SK-N-SH (cell line): ENCODE measurements at regions not wholly inside any gene's neighbourhood (a gene's known extent, or its start where the extent isn't known, plus 50 kb on each side); places are given as distances from the start of the nearest gene placed in this dataset.

Experiments
- CTCF ChIA-PET: fragments of 300-600, 350-600 bp; formaldehyde crosslinking; extraction: SDS; loops from one replicate; lab custom pipeline; 2021; lab: Yijun Ruan, JAX
- POLR2A ChIA-PET: fragments of 350-600 bp; sonication (Branson Sonifier 250); formaldehyde crosslinking; extraction: SDS; loops from one replicate; lab custom pipeline; 2020; ENCODE audit warnings: antibody characterized with exemption, inconsistent platforms; lab: Yijun Ruan, JAX
- DNase-seq: peaks from one replicate; pipeline ENCODE4 v3.0.0; 2012
- H2AFZ ChIP-seq: fragments of 200-600 bp; sonication (generic); 2 replicates; pipeline ENCODE4 v1.8.1; 2016; ENCODE audit warnings: antibody characterized with exemption, mild to moderate bottlenecking, low read depth
- H3F3A ChIP-seq: fragments of 200-600 bp; sonication (generic); replicated peaks from 2 replicates; pipeline ENCODE3; 2016; ENCODE audit warnings: antibody characterized with exemption, mild to moderate bottlenecking; ENCODE audit not compliant: insufficient read depth
- H3K27ac ChIP-seq, 2 experiments: fragments of 200-500 bp in 1 of 2; fragments of 200-600 bp in 1 of 2; sonication (Bioruptor generic) in 1 of 2; sonication (generic), shearing (Covaris generic) in 1 of 2; 2 replicates each; pipeline versions ENCODE4 v1.5.1 to v1.6.1; 2014 to 2016; ENCODE audit warnings: low read depth in 2 of 2, inconsistent platforms in 1 of 2, low read length in 1 of 2, mild to moderate bottlenecking in 1 of 2, mixed read lengths in 1 of 2
- H3K27me3 ChIP-seq: fragments of 200-600 bp; sonication (generic), shearing (Covaris generic); 2 replicates; pipeline ENCODE4 v1.6.1; 2016; ENCODE audit warnings: mixed run types; ENCODE audit not compliant: insufficient read depth
- H3K36me3 ChIP-seq, 2 experiments: fragments of 200-500 bp in 1 of 2; fragments of 200-600 bp in 1 of 2; sonication (Bioruptor generic) in 1 of 2; sonication (generic) in 1 of 2; replicated peaks in 1 of 2; 2 replicates each; pipeline versions ENCODE3 to v1.5.1; 2014 to 2016; ENCODE audit warnings: low read length in 1 of 2, mild to moderate bottlenecking in 1 of 2; ENCODE audit not compliant: insufficient read depth in 2 of 2, control insufficient read depth in 1 of 2
- H3K4me1 ChIP-seq, 2 experiments: fragments of 200-500 bp in 1 of 2; fragments of 200-600 bp in 1 of 2; sonication (Bioruptor generic) in 1 of 2; sonication (generic), shearing (Covaris generic) in 1 of 2; 2 replicates each; pipeline versions ENCODE4 v1.5.1 to v1.6.1; 2014 to 2016; ENCODE audit warnings: low read depth in 1 of 2, low read length in 1 of 2, mixed run types in 1 of 2; ENCODE audit not compliant: insufficient read depth in 2 of 2, control insufficient read depth in 1 of 2
- H3K4me2 ChIP-seq: fragments of 200-600 bp; sonication (generic), shearing (Covaris generic); 2 replicates; pipeline ENCODE4 v1.6.1; 2017; ENCODE audit warnings: mixed run types
- H3K4me3 ChIP-seq, 2 experiments: fragments of 200-500 bp in 1 of 2; fragments of 200-600 bp in 1 of 2; sonication (Bioruptor generic) in 1 of 2; sonication (generic), shearing (Covaris generic) in 1 of 2; 2 replicates each; pipeline versions ENCODE4 v1.5.1 to v1.8.1; 2014 to 2016; ENCODE audit warnings: low read depth in 2 of 2, inconsistent platforms in 1 of 2, low read length in 1 of 2, mild to moderate bottlenecking in 1 of 2, mixed read lengths in 1 of 2, moderate library complexity in 1 of 2
- H3K79me2 ChIP-seq: fragments of 200-600 bp; sonication (generic); 2 replicates; pipeline ENCODE4 v1.8.1; 2017; ENCODE audit warnings: mild to moderate bottlenecking; ENCODE audit not compliant: insufficient read depth
- H3K9ac ChIP-seq: fragments of 200-600 bp; sonication (generic); 2 replicates; pipeline ENCODE4 v1.6.1; 2017; ENCODE audit warnings: mixed run types
- H3K9me2 ChIP-seq: fragments of 200-600 bp; sonication (generic); 2 replicates; pipeline ENCODE4 v1.6.1; 2017; ENCODE audit warnings: mixed run types
- H3K9me3 ChIP-seq: fragments of 200-600 bp; sonication (generic); 2 replicates; pipeline ENCODE4 v1.6.1; 2017; ENCODE audit warnings: mixed run types, mild to moderate bottlenecking, moderate library complexity
- H4K20me1 ChIP-seq: fragments of 200-600 bp; sonication (generic); 2 replicates; pipeline ENCODE4 v1.6.1; 2017; ENCODE audit warnings: mild to moderate bottlenecking, mixed run types; ENCODE audit not compliant: insufficient read depth
- ELF1 ChIP-seq: IDR thresholded peaks from 2 replicates; pipeline ENCODE4 v1.4.0; 2012
- EZH2phosphoT487 ChIP-seq: fragments of 200-600 bp; sonication (generic); IDR thresholded peaks from 2 replicates; pipeline ENCODE4 v1.6.1; 2017; ENCODE audit warnings: low read depth, mixed run types, mild to moderate bottlenecking, antibody characterized with exemption, moderate library complexity, borderline replicate concordance
- FOSL2 ChIP-seq: IDR thresholded peaks from 2 replicates; pipeline ENCODE4 v1.4.0; 2012; ENCODE audit warnings: low read depth, mild to moderate bottlenecking, moderate library complexity, borderline replicate concordance
- FOXJ3 ChIP-seq: sonication (generic); formaldehyde crosslinking; IDR thresholded peaks from 2 replicates; pipeline ENCODE4 v1.5.1; 2020; ENCODE audit warnings: mild to moderate bottlenecking, missing genetic modification reagents
- GABPA ChIP-seq: IDR thresholded peaks from 2 replicates; pipeline ENCODE4 v1.4.0; 2012; ENCODE audit warnings: low read depth, mild to moderate bottlenecking
- GATA2 ChIP-seq: sonication (generic); formaldehyde crosslinking; IDR thresholded peaks from 2 replicates; pipeline ENCODE4 v1.5.0; 2020; ENCODE audit warnings: mild to moderate bottlenecking, missing genetic modification reagents
- RAD21 ChIP-seq: IDR thresholded peaks from 2 replicates; pipeline ENCODE4 v1.6.1; 2012; ENCODE audit warnings: mild to moderate bottlenecking, low read length
- RCOR1 ChIP-seq: fragments of 150-350 bp; IDR thresholded peaks from 2 replicates; pipeline ENCODE4 v1.6.1; 2017; ENCODE audit warnings: antibody characterized with exemption, low read length
- RXRA ChIP-seq: IDR thresholded peaks from 2 replicates; pipeline ENCODE4 v1.4.0; 2012; ENCODE audit warnings: low read depth, mild to moderate bottlenecking, borderline replicate concordance
- SIN3A ChIP-seq: IDR thresholded peaks from 2 replicates; pipeline ENCODE4 v1.6.1; 2012; ENCODE audit warnings: low read depth, mild to moderate bottlenecking, low read length, moderate library complexity, borderline replicate concordance
- TAF1 ChIP-seq: IDR thresholded peaks from 2 replicates; pipeline ENCODE4 v1.6.1; 2012; ENCODE audit warnings: low read depth, mild to moderate bottlenecking, low read length, moderate library complexity, borderline replicate concordance
- TEAD4 ChIP-seq: IDR thresholded peaks from 2 replicates; pipeline ENCODE4 v1.4.0; 2012; ENCODE audit warnings: mild to moderate bottlenecking, borderline replicate concordance; ENCODE audit not compliant: insufficient read depth
- TF ChIP-seq, protein P1 (sequence below): fragments of 150-350 bp; IDR thresholded peaks from 2 replicates; pipeline ENCODE4 v1.6.1; 2017; ENCODE audit warnings: antibody characterized with exemption, low read length, low read depth, borderline replicate concordance
- TF ChIP-seq, protein P2 (sequence below): fragments of 200-600 bp; sonication (generic); IDR thresholded peaks from 2 replicates; pipeline ENCODE4 v1.6.1; 2017; ENCODE audit warnings: antibody characterized with exemption, mild to moderate bottlenecking, moderate library complexity
- TF ChIP-seq, protein P3 (sequence below): IDR thresholded peaks from 2 replicates; pipeline ENCODE4 v1.4.0; 2012; ENCODE audit warnings: low read depth, borderline replicate concordance

DNA sequence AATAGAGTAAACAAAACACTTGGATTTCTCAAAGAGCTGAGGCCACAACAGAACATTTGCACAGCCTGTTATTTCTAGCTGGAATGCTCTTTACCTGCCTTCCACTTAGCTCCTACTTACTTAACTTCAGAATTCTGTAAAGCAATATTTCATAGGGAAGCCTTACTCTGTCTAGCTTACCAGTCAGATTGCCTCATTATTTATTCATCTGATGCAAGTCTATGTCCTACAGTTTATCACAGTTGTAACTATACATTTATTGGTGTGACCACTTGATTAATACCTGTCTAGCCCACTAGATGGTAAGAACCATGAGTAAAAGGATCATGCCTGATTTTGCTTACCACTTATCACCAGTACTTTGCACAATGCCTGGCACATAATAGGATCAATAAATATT, 56.1 kb upstream of the ME3 start:
- Histone ChIP-seq H2AFZ (peak overlapping the region; percentile 36; the same call in 1 of the 2 replicates), H3K9me3 (no peaks in the 10 kb centered on the region), H3K27me3 (no peaks in the 10 kb centered on the region), H3K27ac (peak overlapping the region in 1 of 2 experiments; percentile 31; a peak in 1 of 4 replicates), H3K9me2 (no peaks in the 10 kb centered on the region), H4K20me1 (no peaks in the 10 kb centered on the region), H3K36me3 (peaks cover 0 to 8% of the 10 kb centered on the region in 2 experiments), H3K4me1 (peaks cover 0 to 6% of the 10 kb centered on the region in 2 experiments; a peak in 3 of 4 replicates), H3K4me2 (no peak overlapping the region), H3K4me3 (no peak overlapping the region), H3K79me2 (peaks cover 38% of the 10 kb centered on the region), H3K9ac (no peak overlapping the region), H3F3A (peaks cover 5% of the 10 kb centered on the region)
- TF ChIP-seq, protein P1, sequence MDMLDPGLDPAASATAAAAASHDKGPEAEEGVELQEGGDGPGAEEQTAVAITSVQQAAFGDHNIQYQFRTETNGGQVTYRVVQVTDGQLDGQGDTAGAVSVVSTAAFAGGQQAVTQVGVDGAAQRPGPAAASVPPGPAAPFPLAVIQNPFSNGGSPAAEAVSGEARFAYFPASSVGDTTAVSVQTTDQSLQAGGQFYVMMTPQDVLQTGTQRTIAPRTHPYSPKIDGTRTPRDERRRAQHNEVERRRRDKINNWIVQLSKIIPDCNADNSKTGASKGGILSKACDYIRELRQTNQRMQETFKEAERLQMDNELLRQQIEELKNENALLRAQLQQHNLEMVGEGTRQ, result no peak
- no peak for TF ChIP-seq TAF1
- no peak for TF ChIP-seq TEAD4
- no peak for TF ChIP-seq RXRA
- TF ChIP-seq GABPA, result no peak
- no peak for TF ChIP-seq RCOR1
- TF ChIP-seq GATA2 (CRISPR knock-in tag), result no peak
- TF ChIP-seq RAD21, result no peak
- TF ChIP-seq FOSL2, result no peak
- TF ChIP-seq, protein P2, sequence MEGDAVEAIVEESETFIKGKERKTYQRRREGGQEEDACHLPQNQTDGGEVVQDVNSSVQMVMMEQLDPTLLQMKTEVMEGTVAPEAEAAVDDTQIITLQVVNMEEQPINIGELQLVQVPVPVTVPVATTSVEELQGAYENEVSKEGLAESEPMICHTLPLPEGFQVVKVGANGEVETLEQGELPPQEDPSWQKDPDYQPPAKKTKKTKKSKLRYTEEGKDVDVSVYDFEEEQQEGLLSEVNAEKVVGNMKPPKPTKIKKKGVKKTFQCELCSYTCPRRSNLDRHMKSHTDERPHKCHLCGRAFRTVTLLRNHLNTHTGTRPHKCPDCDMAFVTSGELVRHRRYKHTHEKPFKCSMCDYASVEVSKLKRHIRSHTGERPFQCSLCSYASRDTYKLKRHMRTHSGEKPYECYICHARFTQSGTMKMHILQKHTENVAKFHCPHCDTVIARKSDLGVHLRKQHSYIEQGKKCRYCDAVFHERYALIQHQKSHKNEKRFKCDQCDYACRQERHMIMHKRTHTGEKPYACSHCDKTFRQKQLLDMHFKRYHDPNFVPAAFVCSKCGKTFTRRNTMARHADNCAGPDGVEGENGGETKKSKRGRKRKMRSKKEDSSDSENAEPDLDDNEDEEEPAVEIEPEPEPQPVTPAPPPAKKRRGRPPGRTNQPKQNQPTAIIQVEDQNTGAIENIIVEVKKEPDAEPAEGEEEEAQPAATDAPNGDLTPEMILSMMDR, result no peak
- TF ChIP-seq FOXJ3, result no peak
- no peak for TF ChIP-seq SIN3A
- TF ChIP-seq, protein P3, sequence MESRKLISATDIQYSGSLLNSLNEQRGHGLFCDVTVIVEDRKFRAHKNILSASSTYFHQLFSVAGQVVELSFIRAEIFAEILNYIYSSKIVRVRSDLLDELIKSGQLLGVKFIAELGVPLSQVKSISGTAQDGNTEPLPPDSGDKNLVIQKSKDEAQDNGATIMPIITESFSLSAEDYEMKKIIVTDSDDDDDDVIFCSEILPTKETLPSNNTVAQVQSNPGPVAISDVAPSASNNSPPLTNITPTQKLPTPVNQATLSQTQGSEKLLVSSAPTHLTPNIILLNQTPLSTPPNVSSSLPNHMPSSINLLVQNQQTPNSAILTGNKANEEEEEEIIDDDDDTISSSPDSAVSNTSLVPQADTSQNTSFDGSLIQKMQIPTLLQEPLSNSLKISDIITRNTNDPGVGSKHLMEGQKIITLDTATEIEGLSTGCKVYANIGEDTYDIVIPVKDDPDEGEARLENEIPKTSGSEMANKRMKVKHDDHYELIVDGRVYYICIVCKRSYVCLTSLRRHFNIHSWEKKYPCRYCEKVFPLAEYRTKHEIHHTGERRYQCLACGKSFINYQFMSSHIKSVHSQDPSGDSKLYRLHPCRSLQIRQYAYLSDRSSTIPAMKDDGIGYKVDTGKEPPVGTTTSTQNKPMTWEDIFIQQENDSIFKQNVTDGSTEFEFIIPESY, result no peak
- no peak for TF ChIP-seq EZH2phosphoT487
- TF ChIP-seq ELF1, result no peak
- DNase-seq, result no peak
- ChIA-PET POLR2A (no interaction called here), CTCF (interaction anchor here (0.8 to 1.2 kb wide), 2 partner anchors 13 to 216 kb away, joined by 3 read pairs; no protein-coding TSS in a partner anchor)
